ENCODE measurements at regions not wholly inside any gene's neighbourhood (a gene's known extent, or its start where the extent isn't known, plus 50 kb on each side); places are given as distances from the start of the nearest gene placed in this dataset.
"Not testable (repeated sequence)": the region's sequence is repeated elsewhere in the genome, so short reads cannot be mapped to it uniquely, and the experiment has no call there.

- DNase-seq: no peak
These were observed 341.6 kb upstream of the PIK3R1 start for GRCh38 chr5:67873935-67874334.

- DNase-seq: no peak
These were observed 344.9 kb upstream of the PIK3R1 start for GRCh38 chr5:67870662-67871061.

GRCh38 chr5:67864335-67864734 lies 351.2 kb upstream of the PIK3R1 start:
- not testable (repeated sequence) for DNase-seq

- no peak for DNase-seq
These were observed 357.0 kb upstream of the PIK3R1 start for GRCh38 chr5:67858471-67859031.

GRCh38 chr5:67857502-67857901 lies 358.1 kb upstream of the PIK3R1 start:
- DNase-seq: no peak

- DNase-seq: no peak
These were observed 360.0 kb upstream of the PIK3R1 start for GRCh38 chr5:67855523-67855922.

GRCh38 chr5:67850906-67851305 lies 364.6 kb upstream of the PIK3R1 start:
- DNase-seq: not testable (repeated sequence)

GRCh38 chr5:67844924-67845323 lies 370.6 kb upstream of the PIK3R1 start:
- DNase-seq: no peak

GRCh38 chr5:67842806-67843205 lies 372.8 kb upstream of the PIK3R1 start:
- peak; percentile 22 for DNase-seq

- not testable (repeated sequence) for DNase-seq
These were observed 378.3 kb upstream of the PIK3R1 start for GRCh38 chr5:67837225-67837624.

GRCh38 chr5:67836496-67836895 lies 379.1 kb upstream of the PIK3R1 start:
- peak; percentile 54 for DNase-seq

GRCh38 chr5:67831048-67831447 lies 384.5 kb upstream of the PIK3R1 start:
- DNase-seq: no peak

GRCh38 chr5:67827541-67827940 lies 388.0 kb upstream of the PIK3R1 start:
- peak; percentile 18 for DNase-seq

GRCh38 chr5:67824852-67825251 lies 390.7 kb upstream of the PIK3R1 start:
- DNase-seq: no peak

- no peak for DNase-seq
These were observed 397.9 kb upstream of the PIK3R1 start for GRCh38 chr5:67817652-67818051.

- peak; percentile 15 for DNase-seq
These were observed 399.1 kb upstream of the PIK3R1 start for GRCh38 chr5:67816456-67816855.

GRCh38 chr5:67815455-67816391 lies 399.8 kb upstream of the PIK3R1 start:
- DNase-seq: peak; percentile 74

- DNase-seq: no peak
These were observed 400.8 kb upstream of the PIK3R1 start for GRCh38 chr5:67814569-67815311.

- peak; percentile 27 for DNase-seq
These were observed 401.5 kb upstream of the PIK3R1 start for GRCh38 chr5:67813877-67814539.

GRCh38 chr5:67809589-67809988 lies 406.0 kb upstream of the PIK3R1 start:
- DNase-seq: peak; percentile 19

- DNase-seq: no peak
These were observed 407.2 kb upstream of the PIK3R1 start for GRCh38 chr5:67808340-67808739.

GRCh38 chr5:67807439-67807888 lies 408.1 kb upstream of the PIK3R1 start:
- no peak for DNase-seq
